Tibial artery (tissue), 4 donors: ENCODE measurements at regions not wholly inside any gene's neighbourhood (a gene's known extent, or its start where the extent isn't known, plus 50 kb on each side); places are given as distances from the start of the nearest gene placed in this dataset.

ENCODE experiments used
- DNase-seq, 2 donors: peaks; one replicate each; pipeline ENCODE4 v3.0.0-alpha.2; 2019
- H3K27ac ChIP-seq, 2 donors: fragments of 200-600 bp; sonication (generic) in 1 of 2; 1 replicate in 1 of 2; 2 replicates in 1 of 2; pipeline ENCODE4 v1.5.1; 2018 to 2019; ENCODE audit warnings: mild to moderate bottlenecking in 1 of 2
- H3K27me3 ChIP-seq, 2 donors: fragments of 200-600 bp; sonication (generic) in 1 of 2; one replicate each; pipeline versions ENCODE4 v1.5.1 to v1.6.0; 2016 to 2019
- H3K36me3 ChIP-seq, 3 donors: fragments of 200-600 bp; sonication (generic) in 2 of 3; one replicate each; pipeline ENCODE4 v1.5.1; 2016 to 2019; ENCODE audit warnings: mild to moderate bottlenecking in 2 of 3
- H3K4me1 ChIP-seq, 4 donors: fragments of 200-600 bp; sonication (generic) in 2 of 4; 1 replicate in 3 of 4; 2 replicates in 1 of 4; pipeline ENCODE4 v1.5.1; 2016 to 2019
- H3K4me3 ChIP-seq, 2 donors: fragments of 200-600 bp; sonication (generic) in 1 of 2; 1 replicate in 1 of 2; 2 replicates in 1 of 2; pipeline ENCODE4 v1.5.1; 2018 to 2019; ENCODE audit warnings: mild to moderate bottlenecking in 2 of 2
- H3K9me3 ChIP-seq, 3 donors: fragments of 200-600 bp; sonication (generic) in 1 of 3; one replicate each; pipeline ENCODE4 v1.5.1; 2016 to 2019
- intact Hi-C: fragments of 100-400 bp; cut with DNase I; formaldehyde crosslinking; loops from one replicate; pipeline ENCODE4 v1.15.0; 2023; ENCODE audit warnings: low total_unique reads
- TF ChIP-seq, protein P1 (sequence below), 2 experiments: fragments of 200-600 bp in 1 of 2; fragments of 450-650 bp in 1 of 2; IDR thresholded peaks; one replicate each; pipeline ENCODE4 v1.5.1; 2017 to 2019; ENCODE audit warnings: antibody characterized with exemption in 2 of 2, mild to moderate bottlenecking in 1 of 2, moderate library complexity in 1 of 2

DNA sequence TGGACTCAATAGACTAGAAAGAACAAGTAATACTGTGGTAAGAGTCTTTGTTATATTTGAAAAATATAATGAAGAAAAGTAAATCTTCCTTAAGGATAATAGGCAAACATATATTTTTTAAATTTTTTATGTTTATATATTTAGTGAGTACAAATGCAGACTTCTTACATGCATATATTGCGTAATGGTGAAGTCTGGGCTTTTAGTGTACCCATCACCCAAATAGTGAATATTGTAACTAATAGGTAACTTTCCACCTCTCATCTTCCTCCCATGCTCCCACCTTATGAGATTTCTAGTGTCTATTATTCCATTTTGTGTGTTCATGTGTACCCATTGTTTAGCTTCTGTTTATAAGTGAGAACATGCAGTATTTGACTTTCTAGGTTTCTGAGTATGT lies 711.2 kb upstream of the NDST4 start:
- Histone ChIP-seq H3K4me3 (no peak overlapping the region), H3K27me3 (no peaks in the 10 kb centered on the region), H3K4me1 (no peaks in the 10 kb centered on the region), H3K27ac (no peak overlapping the region), H3K9me3 (no peaks in the 10 kb centered on the region), H3K36me3 (no peaks in the 10 kb centered on the region)
- intact Hi-C loops: no loop called here
- no peak for DNase-seq
- TF ChIP-seq, protein P1, sequence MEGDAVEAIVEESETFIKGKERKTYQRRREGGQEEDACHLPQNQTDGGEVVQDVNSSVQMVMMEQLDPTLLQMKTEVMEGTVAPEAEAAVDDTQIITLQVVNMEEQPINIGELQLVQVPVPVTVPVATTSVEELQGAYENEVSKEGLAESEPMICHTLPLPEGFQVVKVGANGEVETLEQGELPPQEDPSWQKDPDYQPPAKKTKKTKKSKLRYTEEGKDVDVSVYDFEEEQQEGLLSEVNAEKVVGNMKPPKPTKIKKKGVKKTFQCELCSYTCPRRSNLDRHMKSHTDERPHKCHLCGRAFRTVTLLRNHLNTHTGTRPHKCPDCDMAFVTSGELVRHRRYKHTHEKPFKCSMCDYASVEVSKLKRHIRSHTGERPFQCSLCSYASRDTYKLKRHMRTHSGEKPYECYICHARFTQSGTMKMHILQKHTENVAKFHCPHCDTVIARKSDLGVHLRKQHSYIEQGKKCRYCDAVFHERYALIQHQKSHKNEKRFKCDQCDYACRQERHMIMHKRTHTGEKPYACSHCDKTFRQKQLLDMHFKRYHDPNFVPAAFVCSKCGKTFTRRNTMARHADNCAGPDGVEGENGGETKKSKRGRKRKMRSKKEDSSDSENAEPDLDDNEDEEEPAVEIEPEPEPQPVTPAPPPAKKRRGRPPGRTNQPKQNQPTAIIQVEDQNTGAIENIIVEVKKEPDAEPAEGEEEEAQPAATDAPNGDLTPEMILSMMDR (IDR thresholded peaks at IDR 0.05): no peak

DNA sequence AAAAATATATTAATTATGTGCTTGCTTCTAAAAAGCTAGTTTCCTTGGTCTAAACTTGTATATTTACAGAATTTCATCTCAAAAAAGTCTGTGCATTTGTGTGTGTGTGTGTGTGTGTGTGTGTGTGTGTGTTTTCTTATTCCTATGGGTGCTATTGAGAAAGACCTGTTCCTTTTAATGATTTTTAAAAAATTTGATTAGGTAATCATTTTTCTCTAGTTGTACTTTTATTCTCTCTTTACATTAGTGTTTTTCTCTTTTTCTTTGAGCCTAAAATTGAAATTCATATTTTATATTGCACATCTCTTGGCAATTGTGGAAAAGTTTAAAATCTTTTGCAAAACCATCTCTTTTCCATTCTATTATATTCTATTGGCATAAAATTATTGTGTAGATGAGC lies 690.4 kb upstream of the NDST4 start:
- H3K27ac ChIP-seq: no peak overlapping the region
- no peak for DNase-seq
- H3K9me3 ChIP-seq: peaks cover 0 to 5% (median 0%) of the 10 kb centered on the region in 3 donors
- H3K36me3 ChIP-seq: no peaks in the 10 kb centered on the region
- no peaks in the 10 kb centered on the region for H3K4me1 ChIP-seq
- TF ChIP-seq, protein P1 (IDR thresholded peaks at IDR 0.05): no peak
- H3K27me3 ChIP-seq: no peaks in the 10 kb centered on the region
- intact Hi-C loops: no loop called here
- no peak overlapping the region for H3K4me3 ChIP-seq

DNA sequence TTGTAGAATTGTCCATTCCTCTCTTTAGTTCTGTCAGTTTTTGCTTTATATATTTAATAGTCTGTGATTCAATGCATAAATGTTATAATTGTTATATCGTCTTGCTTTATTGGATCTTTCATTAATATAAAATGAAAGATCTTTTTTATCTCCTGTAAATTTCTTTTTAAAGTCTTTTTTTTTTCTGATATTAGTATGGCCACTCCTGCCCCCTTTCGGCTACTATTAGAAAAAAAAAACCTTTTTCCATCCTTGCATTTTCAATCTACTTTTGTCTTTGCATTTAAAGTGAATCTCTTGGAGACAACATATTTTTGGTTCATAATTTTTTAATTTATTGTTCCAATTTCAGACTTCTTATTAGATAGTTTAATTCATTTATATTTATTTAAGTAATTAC lies 677.4 kb upstream of the NDST4 start:
- Histone ChIP-seq H3K27ac (no peak overlapping the region), H3K9me3 (no peaks in the 10 kb centered on the region), H3K4me1 (no peaks in the 10 kb centered on the region), H3K36me3 (no peaks in the 10 kb centered on the region), H3K27me3 (no peaks in the 10 kb centered on the region), H3K4me3 (no peak overlapping the region)
- DNase-seq: no peak
- TF ChIP-seq, protein P1 (IDR thresholded peaks at IDR 0.05): no peak
- intact Hi-C loops: no loop called here

DNA sequence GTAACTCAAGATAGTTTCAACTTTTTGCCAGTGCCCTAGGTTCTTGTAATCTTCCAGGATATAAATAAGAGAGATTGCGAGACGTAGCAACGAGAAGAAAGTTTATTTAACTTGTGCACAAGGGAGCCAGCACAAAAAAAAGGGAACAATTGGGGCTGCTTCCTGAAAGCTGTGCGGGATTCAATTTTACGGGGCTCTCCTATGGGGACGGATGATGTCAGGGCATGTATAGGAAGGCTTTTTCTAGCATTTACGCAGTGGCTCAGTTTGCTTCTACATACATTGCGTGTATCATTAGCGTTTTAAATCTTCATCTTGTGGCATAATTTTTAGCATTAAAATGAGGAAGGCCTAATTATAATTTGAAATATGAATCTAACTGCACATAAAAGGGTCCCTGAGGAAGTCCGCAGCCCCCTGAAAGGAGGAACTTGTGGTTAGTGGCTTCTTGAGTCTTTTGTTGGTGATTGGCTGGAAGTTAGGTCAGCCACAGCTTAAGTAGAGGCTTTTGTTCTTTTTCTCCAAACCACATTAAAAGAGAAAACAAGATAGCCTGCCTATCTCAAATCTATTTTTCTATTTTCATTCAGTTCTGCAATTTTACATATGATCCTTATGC lies 668.2 kb upstream of the NDST4 start:
- TF ChIP-seq, protein P1 (IDR thresholded peaks at IDR 0.05): no peak
- no peaks in the 10 kb centered on the region for H3K4me1 ChIP-seq
- no peak overlapping the region for H3K4me3 ChIP-seq
- no peaks in the 10 kb centered on the region for H3K27me3 ChIP-seq
- no peaks in the 10 kb centered on the region for H3K36me3 ChIP-seq
- H3K27ac ChIP-seq: no peak overlapping the region
- no peaks in the 10 kb centered on the region for H3K9me3 ChIP-seq
- intact Hi-C loops: no loop called here
- DNase-seq: no peak

DNA sequence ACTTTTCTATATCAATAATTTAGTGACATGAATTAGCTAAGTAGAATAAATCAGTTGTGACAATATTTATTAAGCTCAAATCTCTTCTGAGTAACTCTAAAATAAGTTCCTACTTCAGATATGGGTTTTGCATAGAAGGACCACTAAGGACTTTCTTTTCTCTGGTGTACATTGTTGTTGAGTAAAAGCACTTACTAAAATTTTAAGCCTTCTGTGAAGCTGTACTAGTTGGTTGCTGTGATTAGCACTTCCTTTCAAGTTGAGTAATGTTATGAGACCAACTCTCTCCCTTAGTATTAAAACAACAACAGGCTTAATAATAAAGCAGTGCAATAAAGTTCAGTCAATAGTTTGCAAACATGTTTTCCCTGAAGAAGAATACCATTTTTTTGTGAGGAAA lies 667.4 kb upstream of the NDST4 start:
- H3K27ac ChIP-seq: no peak overlapping the region
- TF ChIP-seq, protein P1 (IDR thresholded peaks at IDR 0.05): no peak

DNA sequence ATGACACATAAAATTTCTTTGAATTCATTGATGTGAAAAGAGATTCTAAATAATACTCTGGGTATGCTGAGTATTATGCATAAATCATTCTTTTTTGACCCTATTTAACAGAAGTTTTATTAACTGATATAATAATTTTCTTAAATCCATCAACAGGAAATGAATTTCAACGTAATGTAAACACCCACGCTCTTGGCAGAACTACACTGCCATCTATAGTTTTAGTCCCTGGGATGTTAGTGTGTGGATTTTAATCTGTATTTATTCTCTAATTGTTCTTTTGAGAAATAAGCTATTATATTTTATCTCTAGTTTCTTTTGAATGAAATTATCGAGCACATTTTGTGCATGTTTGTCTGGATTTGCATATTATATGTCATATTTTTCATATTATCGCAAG lies 666.8 kb upstream of the NDST4 start:
- intact Hi-C loops: no loop called here
- TF ChIP-seq, protein P1 (IDR thresholded peaks at IDR 0.05): no peak
- no peak for DNase-seq

More for the DNA sequence above, 667.4 kb upstream of the NDST4 start:
- no peaks in the 10 kb centered on the region for H3K9me3 ChIP-seq
- no peaks in the 10 kb centered on the region for H3K27me3 ChIP-seq
- H3K4me3 ChIP-seq: no peak overlapping the region
- H3K36me3 ChIP-seq: no peaks in the 10 kb centered on the region
- no peak for DNase-seq
- no peaks in the 10 kb centered on the region for H3K4me1 ChIP-seq
- intact Hi-C loops: no loop called here

More for the DNA sequence above, 666.8 kb upstream of the NDST4 start:
- no peak overlapping the region for H3K27ac ChIP-seq
- H3K4me1 ChIP-seq: no peaks in the 10 kb centered on the region
- H3K27me3 ChIP-seq: no peaks in the 10 kb centered on the region
- no peak overlapping the region for H3K4me3 ChIP-seq
- H3K36me3 ChIP-seq: no peaks in the 10 kb centered on the region
- no peaks in the 10 kb centered on the region for H3K9me3 ChIP-seq
